ENCODE measurements at regions not wholly inside any gene's neighbourhood (a gene's known extent, or its start where the extent isn't known, plus 50 kb on each side); places are given as distances from the start of the nearest gene placed in this dataset.

DNA sequence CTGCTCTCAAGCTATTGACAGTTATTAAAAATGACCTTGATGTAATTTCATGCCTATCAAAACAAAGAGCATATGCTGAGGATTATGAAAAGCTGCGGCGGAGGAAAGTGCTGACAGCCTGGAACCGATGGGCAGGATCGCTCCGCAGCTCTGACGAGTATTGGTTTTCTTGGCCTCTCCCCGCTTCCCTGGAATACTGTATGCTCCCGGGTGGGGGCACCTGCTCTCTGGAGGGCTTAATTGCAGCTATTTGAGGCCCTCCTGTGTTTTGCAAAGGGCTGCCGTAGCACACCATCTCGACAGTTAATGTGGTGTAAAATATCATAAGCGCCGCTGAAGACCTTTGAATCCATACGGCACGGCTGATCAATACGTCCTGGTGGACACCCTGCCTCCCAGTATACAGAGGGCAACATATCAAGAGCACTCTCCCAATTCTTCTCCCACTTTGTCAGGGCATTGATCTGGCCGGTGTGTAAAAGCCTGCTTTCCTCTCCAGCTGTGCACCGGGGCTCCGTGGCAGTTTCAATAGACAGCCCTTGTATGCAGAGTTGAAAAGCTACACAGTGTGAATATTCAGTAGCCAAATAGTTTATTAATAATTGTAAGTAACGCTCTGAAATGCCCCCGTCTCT, 662.4 kb downstream of the GALR1 start:
- TF ChIP-seq, protein P1, sequence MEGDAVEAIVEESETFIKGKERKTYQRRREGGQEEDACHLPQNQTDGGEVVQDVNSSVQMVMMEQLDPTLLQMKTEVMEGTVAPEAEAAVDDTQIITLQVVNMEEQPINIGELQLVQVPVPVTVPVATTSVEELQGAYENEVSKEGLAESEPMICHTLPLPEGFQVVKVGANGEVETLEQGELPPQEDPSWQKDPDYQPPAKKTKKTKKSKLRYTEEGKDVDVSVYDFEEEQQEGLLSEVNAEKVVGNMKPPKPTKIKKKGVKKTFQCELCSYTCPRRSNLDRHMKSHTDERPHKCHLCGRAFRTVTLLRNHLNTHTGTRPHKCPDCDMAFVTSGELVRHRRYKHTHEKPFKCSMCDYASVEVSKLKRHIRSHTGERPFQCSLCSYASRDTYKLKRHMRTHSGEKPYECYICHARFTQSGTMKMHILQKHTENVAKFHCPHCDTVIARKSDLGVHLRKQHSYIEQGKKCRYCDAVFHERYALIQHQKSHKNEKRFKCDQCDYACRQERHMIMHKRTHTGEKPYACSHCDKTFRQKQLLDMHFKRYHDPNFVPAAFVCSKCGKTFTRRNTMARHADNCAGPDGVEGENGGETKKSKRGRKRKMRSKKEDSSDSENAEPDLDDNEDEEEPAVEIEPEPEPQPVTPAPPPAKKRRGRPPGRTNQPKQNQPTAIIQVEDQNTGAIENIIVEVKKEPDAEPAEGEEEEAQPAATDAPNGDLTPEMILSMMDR (conservative IDR thresholded peaks at IDR 0.05; ENCODE audit: low read length): no peak
- no peak for TF ChIP-seq EZH2phosphoT487 (IDR thresholded peaks at IDR 0.05; ENCODE audit: borderline replicate concordance, low read depth, low read length)
